HCT116 (cell line): ENCODE measurements at regions not wholly inside any gene's neighbourhood (a gene's known extent, or its start where the extent isn't known, plus 50 kb on each side); places are given as distances from the start of the nearest gene placed in this dataset.

ENCODE experiments used
- ATAC-seq: fragments of 200-7000 bp; cut with Tn5 transposase; 2 replicates; pipeline ENCODE4 v1.9.1; 2020; ENCODE audit warnings: mild to moderate bottlenecking, moderate library complexity
- BruUV-seq: library from RNA; stranded (reverse); fragments of 400-500 nt; replicated peaks from 2 replicates; lab custom pipeline; 2021; lab: Mats Ljungman, UMichigan
- CTCF ChIA-PET: fragments of 300-600 bp; sonication (Branson Sonifier 250); formaldehyde crosslinking; loops from one replicate; lab custom pipeline; 2021; ENCODE audit warnings: antibody characterized with exemption; lab: Charles Lee
- POLR2A ChIA-PET: fragments of 300-600, 350-600 bp; sonication (Branson Sonifier 250); formaldehyde crosslinking; loops from one replicate; lab custom pipeline; 2021; ENCODE audit warnings: antibody characterized with exemption; lab: Charles Lee
- RAD21 ChIA-PET, 2 experiments: fragments of 300-600 bp; sonication (Branson Sonifier 250); formaldehyde crosslinking; loops; one replicate each; lab custom pipeline; 2023; ENCODE audit warnings: low total read pairs in 2 of 2; ENCODE audit not compliant: uncharacterized antibody in 2 of 2, unreplicated experiment in 2 of 2, low non-redundant PET in 1 of 2; lab: Charles Lee
- DNase-seq: peaks from one replicate; pipeline ENCODE4 v3.0.0-alpha.2; 2010; ENCODE audit warnings: low read depth, low spot score
- H2AFZ ChIP-seq: fragments of 200-600 bp; shearing (Covaris generic), sonication (generic); 2 replicates; pipeline ENCODE4 v1.6.1; 2017; ENCODE audit warnings: low read depth, mixed run types, mixed read lengths, antibody characterized with exemption, low read length; ENCODE audit not compliant: poor library complexity, severe bottlenecking
- H3K27ac ChIP-seq: 2 replicates; pipeline ENCODE4 v1.5.1; 2012; ENCODE audit warnings: low read depth, low read length
- H3K27me3 ChIP-seq: fragments of 200-600 bp; sonication (generic); 2 replicates; pipeline ENCODE4 v1.6.1; 2016; ENCODE audit warnings: mixed run types, low read length, mixed read lengths; ENCODE audit not compliant: insufficient read depth
- H3K36me3 ChIP-seq, 2 experiments: fragments of 200-500 bp in 1 of 2; fragments of 200-600 bp in 1 of 2; sonication (Bioruptor generic) in 1 of 2; sonication (generic) in 1 of 2; 2 replicates each; pipeline versions ENCODE4 v1.5.1 to v1.6.1; 2014 to 2016; ENCODE audit warnings: low read length in 2 of 2, inconsistent platforms in 1 of 2, mixed read lengths in 1 of 2, mixed run types in 1 of 2; ENCODE audit not compliant: insufficient read depth in 2 of 2, control insufficient read depth in 1 of 2
- H3K4me1 ChIP-seq, 2 experiments: fragments of 200-600 bp in 1 of 2; sonication (generic) in 1 of 2; 2 replicates each; pipeline versions ENCODE4 v1.5.1 to v1.6.1; 2012 to 2017; ENCODE audit warnings: low read length in 2 of 2, inconsistent platforms in 1 of 2, mild to moderate bottlenecking in 1 of 2, mixed read lengths in 1 of 2, mixed run types in 1 of 2, moderate library complexity in 1 of 2; ENCODE audit not compliant: insufficient read depth in 2 of 2, control insufficient read depth in 1 of 2
- H3K4me2 ChIP-seq: fragments of 200-600 bp; sonication (generic); 2 replicates; pipeline ENCODE4 v1.6.1; 2017; ENCODE audit warnings: mixed run types, low read length, mixed read lengths
- H3K4me3 ChIP-seq, 2 experiments: fragments of 200-600 bp in 1 of 2; sonication (generic) in 1 of 2; replicated peaks in 1 of 2; 2 replicates each; pipeline ENCODE4 v1.5.1; 2011 to 2016; ENCODE audit warnings: low read length in 2 of 2, control low read depth in 1 of 2, low read depth in 1 of 2, mild to moderate bottlenecking in 1 of 2, mixed read lengths in 1 of 2, mixed run types in 1 of 2
- H3K79me2 ChIP-seq: fragments of 200-600 bp; sonication (generic); 2 replicates; pipeline ENCODE4 v1.6.1; 2017; ENCODE audit warnings: mild to moderate bottlenecking, mixed run types, low read length, moderate library complexity, mixed read lengths; ENCODE audit not compliant: insufficient read depth
- H3K9ac ChIP-seq: fragments of 200-600 bp; sonication (generic); 2 replicates; pipeline ENCODE4 v1.6.1; 2016; ENCODE audit warnings: low read length, mixed read lengths
- H3K9me2 ChIP-seq: fragments of 200-600 bp; sonication (generic), shearing (Covaris generic); 2 replicates; pipeline ENCODE4 v1.6.1; 2017; ENCODE audit warnings: mixed run types, mild to moderate bottlenecking, moderate library complexity; ENCODE audit not compliant: insufficient read depth
- H3K9me3 ChIP-seq, 2 experiments: fragments of 200-500 bp in 1 of 2; fragments of 200-600 bp in 1 of 2; sonication (Bioruptor generic) in 1 of 2; sonication (generic) in 1 of 2; 2 replicates each; pipeline ENCODE4 v1.6.1; 2014 to 2017; ENCODE audit warnings: low read length in 2 of 2, mixed read lengths in 2 of 2, inconsistent platforms in 1 of 2, low read depth in 1 of 2, mild to moderate bottlenecking in 1 of 2, mixed run types in 1 of 2, moderate library complexity in 1 of 2; ENCODE audit not compliant: control insufficient read depth in 1 of 2, insufficient read depth in 1 of 2
- H4K20me1 ChIP-seq: fragments of 200-600 bp; sonication (generic), shearing (Covaris generic); 2 replicates; pipeline ENCODE4 v1.6.1; 2017; ENCODE audit warnings: mixed run types, mild to moderate bottlenecking, moderate library complexity; ENCODE audit not compliant: insufficient read depth
- CEBPB ChIP-seq: IDR thresholded peaks from 2 replicates; pipeline ENCODE4 v1.6.1; 2012; ENCODE audit warnings: low read depth
- CTCF ChIP-seq, 3 experiments: fragments of 200-600 bp in 1 of 3; sonication (generic) in 1 of 3; IDR thresholded peaks in 2 of 3; conservative IDR thresholded peaks in 1 of 3; 2 replicates each; pipeline ENCODE4 v1.5.1; 2012 to 2017; ENCODE audit warnings: low read depth in 2 of 3, low read length in 2 of 3, antibody characterized with exemption in 1 of 3, borderline replicate concordance in 1 of 3, control low read depth in 1 of 3, mild to moderate bottlenecking in 1 of 3, mixed read lengths in 1 of 3, mixed run types in 1 of 3, moderate library complexity in 1 of 3; ENCODE audit not compliant: insufficient read depth in 1 of 3
- EZH2 ChIP-seq: fragments of 200-600 bp; sonication (generic); IDR thresholded peaks from 2 replicates; pipeline ENCODE4 v1.6.1; 2017; ENCODE audit warnings: antibody characterized with exemption, mixed run types
- EZH2phosphoT487 ChIP-seq: fragments of 200-600 bp; IDR thresholded peaks from 2 replicates; pipeline ENCODE4 v1.6.1; 2018; ENCODE audit warnings: antibody characterized with exemption, borderline replicate concordance
- JUND ChIP-seq: IDR thresholded peaks from 2 replicates; pipeline ENCODE4 v1.6.1; 2012
- MAX ChIP-seq: IDR thresholded peaks from 2 replicates; pipeline ENCODE4 v1.6.1; 2012
- POLR2A ChIP-seq: IDR thresholded peaks from 2 replicates; pipeline ENCODE4 v1.7.0; 2011; ENCODE audit warnings: borderline replicate concordance; ENCODE audit not compliant: insufficient read depth, insufficient read length; ENCODE audit errors: extremely low read depth
- SP1 ChIP-seq: IDR thresholded peaks from 2 replicates; pipeline ENCODE4 v1.6.1; 2012; ENCODE audit warnings: low read depth
- TCF7L2 ChIP-seq: IDR thresholded peaks from 2 replicates; pipeline ENCODE4 v1.7.0; 2011; ENCODE audit warnings: borderline replicate concordance, inconsistent platforms; ENCODE audit not compliant: insufficient read depth, insufficient read length; ENCODE audit errors: extremely low read depth
- ZFX ChIP-seq: fragments of 450-650 bp; IDR thresholded peaks from 2 replicates; pipeline ENCODE4 v1.6.1; 2017
- ZNF274 ChIP-seq: fragments of 200-500 bp; sonication (Bioruptor generic); IDR thresholded peaks from 2 replicates; pipeline ENCODE4 v1.6.1; 2014; ENCODE audit warnings: mild to moderate bottlenecking, low read depth, low read length, inconsistent platforms
- intact Hi-C: fragments of 100-400 bp; cut with micrococcal nuclease; formaldehyde crosslinking; loops from 2 replicates; pipeline ENCODE4 v1.10.0; 2022

- TF ChIP-seq JUND = no peak
- no peak for TF ChIP-seq CTCF (IDR thresholded peaks at IDR 0.05 in 2 of 3, conservative IDR thresholded peaks at IDR 0.05 in 1 of 3; ENCODE audit: borderline replicate concordance in 1 of 3, insufficient read depth in 1 of 3, low read depth in 2 of 3, low read length in 2 of 3)
- TF ChIP-seq SP1 = no peak
- TF ChIP-seq ZNF274 = no peak
- no peak for TF ChIP-seq CEBPB
- no peak for TF ChIP-seq MAX
- TF ChIP-seq EZH2 = no peak
- no peak for TF ChIP-seq TCF7L2
- TF ChIP-seq EZH2phosphoT487 = no peak
- no peak for TF ChIP-seq ZFX
Observed at GRCh38 chr4:60089546-60090273, 1110.4 kb upstream of the ADGRL3 start (continued).

- BruUV-seq = no TSS peak
- no peak for ATAC-seq
Observed at GRCh38 chr4:60096676-60097075, 1103.5 kb upstream of the ADGRL3 start.

More at GRCh38 chr4:60096676-60097075, 1103.5 kb upstream of the ADGRL3 start:
- no peaks in the 10 kb centered on the region for H3K9me2 ChIP-seq
- no peaks in the 10 kb centered on the region for H3K27me3 ChIP-seq
- peaks cover 13 to 17% of the 10 kb centered on the region in 2 experiments; a peak in 2 of 4 replicates for H3K9me3 ChIP-seq
- TF ChIP-seq POLR2A = no peak
- H2AFZ ChIP-seq = no peak overlapping the region
- no peaks in the 10 kb centered on the region for H3K4me1 ChIP-seq
- H3K27ac ChIP-seq = no peak overlapping the region
- H3K4me2 ChIP-seq = no peak overlapping the region
- ChIA-PET POLR2A (no interaction called here), RAD21 (no interaction called here), CTCF (no interaction called here)
- no peaks in the 10 kb centered on the region for H4K20me1 ChIP-seq
- intact Hi-C loops = no loop called here
- H3K4me3 ChIP-seq = no peak overlapping the region
- H3K79me2 ChIP-seq = no peaks in the 10 kb centered on the region
- no peak for DNase-seq
- H3K36me3 ChIP-seq = no peaks in the 10 kb centered on the region
- no peak overlapping the region for H3K9ac ChIP-seq
